Muscle layer of colon (tissue), 2 donors: ENCODE measurements at regions not wholly inside any gene's neighbourhood (a gene's known extent, or its start where the extent isn't known, plus 50 kb on each side); places are given as distances from the start of the nearest gene placed in this dataset.

ENCODE experiments used
- H3K27ac ChIP-seq: one replicate; pipeline ENCODE4 v1.7.0; 2013; ENCODE audit warnings: low read depth, mild to moderate bottlenecking, low read length, moderate library complexity
- H3K27me3 ChIP-seq, 2 donors: one replicate each; pipeline ENCODE4 v1.7.0; 2013; ENCODE audit warnings: low read length in 2 of 2, mild to moderate bottlenecking in 2 of 2; ENCODE audit not compliant: insufficient read depth in 2 of 2, control insufficient read depth in 1 of 2
- H3K36me3 ChIP-seq: one replicate; pipeline ENCODE4 v1.7.0; 2013; ENCODE audit warnings: mild to moderate bottlenecking, low read length; ENCODE audit not compliant: insufficient read depth
- H3K4me1 ChIP-seq: one replicate; pipeline ENCODE4 v1.7.0; 2013; ENCODE audit warnings: mild to moderate bottlenecking, low read length; ENCODE audit not compliant: insufficient read depth
- H3K4me3 ChIP-seq, 2 donors: one replicate each; pipeline ENCODE4 v1.7.0; 2013; ENCODE audit warnings: low read length in 2 of 2, low read depth in 1 of 2, mild to moderate bottlenecking in 1 of 2, moderate library complexity in 1 of 2
- H3K9ac ChIP-seq: one replicate; pipeline ENCODE4 v1.7.0; 2013; ENCODE audit warnings: low read length
- H3K9me3 ChIP-seq: one replicate; pipeline ENCODE4 v1.7.0; 2013; ENCODE audit warnings: mild to moderate bottlenecking, low read length
- donor health status: abdominal sarcoma.
- donor health status: Adenocarcinoma of cecum.

DNA sequence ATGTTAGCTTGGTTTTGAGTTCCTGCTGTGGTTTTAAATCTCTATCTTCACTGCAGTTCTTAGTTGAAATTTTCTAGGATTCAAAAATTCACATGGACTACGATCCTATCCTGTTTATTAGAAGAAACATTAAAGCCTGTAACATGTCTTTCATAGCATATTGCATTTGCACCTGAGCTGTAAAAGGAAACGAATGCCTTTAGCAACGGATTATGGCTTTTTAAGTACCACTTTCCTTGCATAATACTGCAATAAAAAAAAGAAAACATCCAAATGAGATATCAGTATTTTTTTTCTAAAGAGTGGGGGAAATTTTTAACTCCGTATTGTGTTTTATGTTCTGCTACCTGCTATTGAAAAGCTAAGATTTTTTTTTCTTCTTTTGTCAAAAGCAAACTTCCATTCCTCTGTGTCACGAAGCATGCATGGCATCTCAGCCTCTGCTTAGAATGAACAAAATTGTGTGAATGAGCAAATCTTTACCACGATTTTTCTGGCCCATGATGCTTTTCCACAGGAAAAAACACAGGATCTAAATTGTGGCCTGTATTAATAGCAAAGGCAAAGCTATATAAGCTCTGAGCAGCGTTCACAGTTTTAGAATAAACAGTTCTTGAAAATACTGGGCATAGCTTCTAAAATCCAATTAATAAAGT lies 110.0 kb upstream of the CDIN1 start:
- H3K9ac ChIP-seq: no peak overlapping the region
- no peaks in the 10 kb centered on the region for H3K9me3 ChIP-seq
- no peaks in the 10 kb centered on the region for H3K36me3 ChIP-seq
- no peak overlapping the region for H3K27ac ChIP-seq
- H3K4me3 ChIP-seq: no peak overlapping the region
- H3K4me1 ChIP-seq: peaks cover 4% of the 10 kb centered on the region
- H3K27me3 ChIP-seq: no peaks in the 10 kb centered on the region

DNA sequence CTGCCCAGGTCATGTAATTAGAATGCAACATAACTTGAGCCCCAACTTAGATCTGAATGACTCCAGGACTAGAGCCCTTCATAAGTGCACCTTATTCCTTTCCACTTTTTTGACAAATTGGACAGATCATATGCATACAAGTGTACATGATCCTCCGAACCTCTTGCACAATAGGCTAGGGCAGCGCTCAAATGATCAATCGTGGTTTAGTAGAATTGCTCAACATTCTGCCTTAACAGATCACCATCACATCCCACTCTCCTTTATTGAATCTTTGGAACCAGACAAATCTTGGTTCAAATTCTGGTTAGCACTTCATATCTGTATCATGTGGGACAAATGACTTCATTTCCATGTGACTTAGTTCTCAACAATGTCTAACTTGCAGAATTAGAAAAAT lies 106.8 kb upstream of the CDIN1 start:
- peaks cover 4% of the 10 kb centered on the region for H3K4me1 ChIP-seq
- H3K36me3 ChIP-seq: no peaks in the 10 kb centered on the region
- H3K9ac ChIP-seq: no peak overlapping the region
- no peaks in the 10 kb centered on the region for H3K9me3 ChIP-seq
- no peak overlapping the region for H3K27ac ChIP-seq
- no peak overlapping the region for H3K4me3 ChIP-seq
- no peaks in the 10 kb centered on the region for H3K27me3 ChIP-seq

DNA sequence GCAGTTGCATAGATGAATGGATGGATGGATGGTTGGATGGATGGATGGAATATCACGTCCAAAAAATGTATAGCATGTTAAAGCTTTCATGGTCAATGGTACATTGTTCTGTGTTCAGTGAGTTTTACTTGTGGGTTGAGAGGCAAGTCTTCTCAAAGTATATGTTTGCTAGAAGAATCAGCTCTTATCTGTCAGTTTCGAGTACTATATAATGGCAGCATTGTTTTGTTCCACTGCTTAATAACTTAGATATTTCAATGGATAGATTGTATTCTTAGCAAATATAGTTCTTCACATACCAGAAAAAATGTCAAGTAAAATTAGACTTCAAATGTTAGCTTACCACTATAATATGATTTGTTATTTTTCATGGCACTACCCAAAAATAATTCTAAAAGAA lies 100.9 kb upstream of the CDIN1 start:
- Histone ChIP-seq H3K9ac (no peak overlapping the region), H3K27ac (no peak overlapping the region), H3K36me3 (no peaks in the 10 kb centered on the region), H3K4me1 (no peaks in the 10 kb centered on the region), H3K27me3 (no peaks in the 10 kb centered on the region), H3K9me3 (no peaks in the 10 kb centered on the region), H3K4me3 (no peak overlapping the region)

DNA sequence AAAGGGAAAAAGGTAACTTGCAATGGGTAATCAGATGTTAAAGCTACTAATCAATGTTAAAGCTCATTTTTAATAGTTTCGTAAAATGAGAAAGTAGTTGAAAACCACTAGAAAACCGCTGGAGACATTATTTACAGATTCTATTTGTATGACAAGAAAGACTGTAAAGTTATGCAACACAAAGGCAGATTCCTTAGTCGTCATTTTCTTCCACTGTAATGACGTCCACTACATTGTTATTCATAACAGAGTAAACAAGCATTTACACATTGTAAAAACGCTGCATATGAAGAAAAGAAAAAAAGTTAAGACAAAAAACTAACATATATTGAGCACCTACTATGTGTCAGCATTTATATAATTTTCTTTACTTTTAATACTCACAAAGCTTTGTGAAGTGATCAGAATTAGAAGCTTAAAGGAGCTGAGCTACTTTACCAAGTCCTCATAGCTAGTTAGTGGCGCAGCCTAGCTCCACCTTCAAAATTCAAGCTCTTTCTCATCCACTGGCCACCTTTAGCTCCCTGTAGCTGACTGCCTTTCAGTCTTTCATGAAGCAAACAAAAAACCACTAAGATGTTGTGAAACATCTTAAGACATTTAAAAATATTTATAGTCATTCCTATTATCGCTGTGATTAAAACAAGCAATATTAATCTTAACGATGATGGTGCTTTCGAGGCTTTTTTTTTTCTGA lies 100.1 kb upstream of the CDIN1 start:
- H3K4me3 ChIP-seq: no peak overlapping the region
- H3K9ac ChIP-seq: no peak overlapping the region
- H3K9me3 ChIP-seq: no peaks in the 10 kb centered on the region
- no peaks in the 10 kb centered on the region for H3K4me1 ChIP-seq
- H3K36me3 ChIP-seq: no peaks in the 10 kb centered on the region
- no peaks in the 10 kb centered on the region for H3K27me3 ChIP-seq
- H3K27ac ChIP-seq: no peak overlapping the region

DNA sequence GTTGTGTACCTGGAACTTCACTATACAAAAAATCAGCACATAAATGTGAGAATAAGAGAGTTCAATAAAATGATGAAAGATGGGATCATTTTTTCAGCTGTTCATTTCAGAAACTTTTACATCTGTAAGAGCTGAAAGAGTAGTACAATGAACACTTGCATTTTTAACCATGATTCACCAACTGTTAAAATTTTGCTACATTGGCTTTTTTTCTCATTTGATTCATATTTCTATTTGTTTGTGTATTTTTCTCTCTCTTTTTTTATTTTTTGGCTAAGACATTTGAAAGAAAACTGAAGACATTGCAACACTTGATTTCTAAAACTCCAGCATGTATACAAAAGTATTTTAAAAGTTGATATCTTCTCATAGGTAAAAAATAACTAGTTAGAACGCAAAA lies 98.3 kb upstream of the CDIN1 start:
- H3K27me3 ChIP-seq: no peaks in the 10 kb centered on the region

DNA sequence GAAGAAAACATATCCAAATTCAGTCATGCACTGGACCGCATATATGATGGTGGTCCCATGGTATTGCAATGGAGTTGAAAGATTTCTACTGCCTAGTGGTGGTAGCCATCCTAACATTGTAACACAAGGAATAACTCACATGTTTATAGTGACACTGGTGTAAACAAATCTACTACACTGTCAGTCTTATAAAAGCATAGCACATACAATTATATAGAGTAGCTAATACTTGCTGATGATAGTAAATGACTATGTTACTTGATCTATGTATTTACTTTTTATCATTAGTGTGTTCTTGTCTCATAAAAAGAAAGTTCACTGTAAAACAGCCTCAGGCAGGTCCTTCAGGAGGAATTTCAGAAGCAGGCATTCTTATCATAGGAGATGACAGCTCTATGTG lies 96.0 kb upstream of the CDIN1 start:
- Histone ChIP-seq H3K9me3 (no peaks in the 10 kb centered on the region), H3K27me3 (no peaks in the 10 kb centered on the region), H3K9ac (no peak overlapping the region), H3K36me3 (no peaks in the 10 kb centered on the region), H3K4me1 (no peaks in the 10 kb centered on the region), H3K27ac (no peak overlapping the region), H3K4me3 (no peak overlapping the region)

More for the DNA sequence above, 98.3 kb upstream of the CDIN1 start:
- no peak overlapping the region for H3K4me3 ChIP-seq
- H3K27ac ChIP-seq: no peak overlapping the region
- H3K4me1 ChIP-seq: no peaks in the 10 kb centered on the region
- no peaks in the 10 kb centered on the region for H3K36me3 ChIP-seq
- H3K9ac ChIP-seq: no peak overlapping the region
- no peaks in the 10 kb centered on the region for H3K9me3 ChIP-seq

DNA sequence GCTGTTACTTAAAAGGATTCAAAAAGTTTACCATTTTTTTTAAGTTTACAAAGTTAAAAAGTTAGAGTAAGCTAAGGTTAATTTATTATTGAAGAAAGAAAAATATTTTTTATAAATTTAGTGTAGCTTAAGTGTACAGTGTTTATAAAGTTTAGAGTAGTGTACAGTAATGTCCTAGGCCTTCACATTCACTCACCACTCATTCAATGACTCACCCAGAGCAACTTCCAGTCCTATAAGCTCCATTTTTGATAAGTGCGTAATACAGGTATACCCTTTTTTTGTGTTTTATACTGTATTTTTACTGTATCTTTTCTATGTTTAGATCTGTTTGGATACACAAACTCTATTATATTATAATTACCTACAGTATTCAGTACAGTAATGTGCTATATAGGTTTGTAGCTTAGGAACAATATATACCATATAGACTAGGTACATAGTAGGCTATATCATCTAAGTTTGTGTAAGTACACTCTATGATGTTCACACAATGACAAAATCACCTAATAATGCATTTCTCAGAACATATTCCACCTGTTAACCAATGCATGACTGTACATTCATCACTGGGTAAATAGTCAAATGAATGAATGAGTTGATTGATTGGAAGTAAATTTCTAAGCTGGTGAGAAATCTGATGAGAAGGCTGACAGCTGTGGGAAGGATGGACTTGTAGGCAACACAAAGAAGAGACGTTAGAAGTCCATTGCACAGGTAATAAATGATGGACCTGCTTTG lies 95.2 kb upstream of the CDIN1 start:
- Histone ChIP-seq H3K9ac (no peak overlapping the region), H3K36me3 (no peaks in the 10 kb centered on the region), H3K9me3 (no peaks in the 10 kb centered on the region), H3K4me1 (no peaks in the 10 kb centered on the region), H3K27ac (no peak overlapping the region), H3K27me3 (no peaks in the 10 kb centered on the region), H3K4me3 (no peak overlapping the region)

DNA sequence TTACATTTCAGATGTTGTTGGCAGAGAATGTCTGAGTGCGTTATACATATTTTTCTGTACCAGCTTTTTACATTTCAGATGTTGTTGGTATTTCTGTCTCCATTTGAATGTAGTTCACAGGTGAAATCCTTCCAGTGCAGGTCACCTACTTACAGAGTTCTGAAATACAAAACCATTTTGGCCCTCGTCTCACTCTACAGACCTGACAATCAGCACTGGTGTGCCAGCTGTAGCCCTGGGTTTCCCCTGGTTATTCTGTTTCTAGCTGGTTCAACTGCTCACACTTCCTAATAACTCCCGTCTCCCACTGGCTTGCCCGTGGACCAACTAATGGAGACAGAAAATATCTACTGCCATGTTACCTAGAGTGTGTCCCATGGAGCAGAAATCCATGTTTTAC lies 87.5 kb upstream of the CDIN1 start:
- no peak overlapping the region for H3K27ac ChIP-seq

DNA sequence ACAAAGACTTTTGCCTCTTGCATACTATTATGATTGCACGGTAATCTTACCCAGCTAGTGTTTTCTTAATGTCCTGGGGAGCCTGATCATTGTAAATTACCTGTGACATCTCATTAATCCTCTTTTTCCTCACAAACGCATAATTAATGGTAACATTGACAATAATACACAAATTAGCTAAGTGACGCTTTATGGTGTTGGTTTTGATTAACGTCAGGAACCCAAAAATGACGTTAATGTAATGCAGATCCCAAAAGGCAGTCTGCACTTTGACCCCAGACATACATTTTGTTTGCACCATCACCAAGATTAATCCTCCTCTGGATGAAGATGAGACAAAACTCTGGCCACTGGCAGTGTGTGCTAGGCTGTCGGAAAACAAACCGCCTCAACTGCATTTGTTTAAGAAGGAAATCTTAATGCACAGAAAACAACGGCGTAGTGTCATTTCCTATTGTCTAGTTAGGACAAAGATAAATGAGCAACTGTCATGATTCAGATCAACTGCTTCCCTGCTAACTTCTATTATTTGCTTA lies 83.9 kb upstream of the CDIN1 start:
- Histone ChIP-seq H3K4me3 (no peak overlapping the region), H3K9me3 (no peaks in the 10 kb centered on the region), H3K9ac (no peak overlapping the region), H3K27ac (no peak overlapping the region), H3K36me3 (no peaks in the 10 kb centered on the region), H3K4me1 (peaks cover 5% of the 10 kb centered on the region), H3K27me3 (no peaks in the 10 kb centered on the region)

More for the DNA sequence above, 87.5 kb upstream of the CDIN1 start:
- Histone ChIP-seq H3K9me3 (no peaks in the 10 kb centered on the region), H3K4me3 (no peak overlapping the region), H3K27me3 (no peaks in the 10 kb centered on the region), H3K9ac (no peak overlapping the region), H3K4me1 (no peaks in the 10 kb centered on the region), H3K36me3 (no peaks in the 10 kb centered on the region)

DNA sequence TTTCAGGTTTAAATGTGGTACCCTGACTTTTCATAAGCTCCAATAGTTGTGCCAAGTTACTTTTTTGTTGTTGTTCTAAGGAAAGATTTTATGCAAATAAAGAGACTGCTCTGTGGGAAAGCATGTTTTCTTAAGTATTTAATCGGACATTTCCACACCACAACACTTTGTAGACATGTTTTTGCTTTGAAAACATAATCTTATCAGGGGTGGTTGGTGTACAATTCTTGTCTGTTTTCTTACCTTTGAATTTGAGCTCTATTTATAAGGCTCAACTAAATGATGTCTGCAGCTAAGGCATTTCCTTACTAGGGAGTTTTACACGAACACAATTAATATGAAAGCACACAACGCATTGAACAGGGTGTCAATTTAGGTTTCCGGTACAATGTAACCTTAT lies 81.5 kb upstream of the CDIN1 start:
- peaks cover 10% of the 10 kb centered on the region for H3K4me1 ChIP-seq
- no peak overlapping the region for H3K4me3 ChIP-seq
- no peak overlapping the region for H3K9ac ChIP-seq
- no peaks in the 10 kb centered on the region for H3K27me3 ChIP-seq
- H3K9me3 ChIP-seq: no peaks in the 10 kb centered on the region
- H3K27ac ChIP-seq: no peak overlapping the region
- no peaks in the 10 kb centered on the region for H3K36me3 ChIP-seq

DNA sequence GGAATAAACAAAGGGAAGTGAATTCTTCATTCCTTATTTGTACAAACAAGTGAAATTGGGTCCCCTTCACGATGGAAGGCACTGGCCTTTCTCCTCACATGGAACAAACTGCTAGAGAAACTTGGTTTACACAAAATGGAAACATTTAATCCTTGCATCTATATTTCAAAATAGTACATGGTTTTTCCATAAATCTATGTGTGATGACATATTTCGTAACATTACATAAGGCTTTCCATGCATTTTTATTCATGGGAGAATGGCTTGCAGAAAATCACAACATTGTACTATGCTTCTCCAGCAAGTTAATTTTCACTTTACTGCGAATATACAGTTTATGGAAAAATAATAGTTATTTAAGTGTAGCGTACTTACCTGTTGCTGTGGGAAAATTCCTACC lies 81.0 kb upstream of the CDIN1 start:
- Histone ChIP-seq H3K4me3 (no peak overlapping the region), H3K36me3 (no peaks in the 10 kb centered on the region)

More for the DNA sequence above, 81.0 kb upstream of the CDIN1 start:
- H3K4me1 ChIP-seq: peaks cover 10% of the 10 kb centered on the region
- no peaks in the 10 kb centered on the region for H3K27me3 ChIP-seq
- H3K9me3 ChIP-seq: no peaks in the 10 kb centered on the region
- H3K9ac ChIP-seq: no peak overlapping the region
- no peak overlapping the region for H3K27ac ChIP-seq
